Liver (tissue), 8 donors: ENCODE measurements at regions not wholly inside any gene's neighbourhood (a gene's known extent, or its start where the extent isn't known, plus 50 kb on each side); places are given as distances from the start of the nearest gene placed in this dataset.
A peak's percentile ranks its signal among the peaks of the same experiment; 100 is the strongest.

ENCODE experiments used
- DNase-seq: peaks from one replicate; pipeline ENCODE4 v3.0.0-alpha.2; 2017; ENCODE audit warnings: low spot score
- H3K27ac ChIP-seq, 2 donors: one replicate each; pipeline ENCODE4 v1.7.0; 2013; ENCODE audit warnings: inconsistent platforms in 2 of 2, low read length in 2 of 2, control low read depth in 1 of 2, low read depth in 1 of 2, mild to moderate bottlenecking in 1 of 2
- H3K27me3 ChIP-seq, 4 donors: one replicate each; pipeline versions ENCODE4 v1.6.1 to v1.7.0; 2013; ENCODE audit warnings: low read length in 3 of 4, inconsistent platforms in 1 of 4, mild to moderate bottlenecking in 1 of 4, moderate library complexity in 1 of 4; ENCODE audit not compliant: control insufficient read depth in 4 of 4, insufficient read depth in 4 of 4
- H3K36me3 ChIP-seq, 4 donors: one replicate each; pipeline versions ENCODE4 v1.6.1 to v1.7.0; 2013; ENCODE audit warnings: low read length in 3 of 4, mild to moderate bottlenecking in 3 of 4, low read depth in 1 of 4, moderate library complexity in 1 of 4; ENCODE audit not compliant: control insufficient read depth in 4 of 4, insufficient read depth in 3 of 4
- H3K4me1 ChIP-seq, 4 donors: one replicate each; pipeline versions ENCODE4 v1.6.1 to v1.7.0; 2013; ENCODE audit warnings: low read length in 3 of 4, mild to moderate bottlenecking in 3 of 4, moderate library complexity in 1 of 4; ENCODE audit not compliant: control insufficient read depth in 4 of 4, insufficient read depth in 4 of 4
- H3K4me3 ChIP-seq, 3 donors: one replicate each; pipeline versions ENCODE4 v1.6.1 to v1.7.0; 2013; ENCODE audit warnings: low read length in 3 of 3, control low read depth in 1 of 3, low read depth in 1 of 3, mild to moderate bottlenecking in 1 of 3
- H3K9ac ChIP-seq, 2 donors: one replicate each; pipeline ENCODE4 v1.7.0; 2013; ENCODE audit warnings: low read length in 2 of 2, mild to moderate bottlenecking in 2 of 2, moderate library complexity in 2 of 2, control low read depth in 1 of 2, low read depth in 1 of 2
- H3K9me3 ChIP-seq, 4 donors: one replicate each; pipeline versions ENCODE4 v1.6.1 to v1.7.0; 2013; ENCODE audit warnings: low read length in 3 of 4; ENCODE audit not compliant: control insufficient read depth in 4 of 4
- ATF3 ChIP-seq: IDR thresholded peaks from 2 replicates; pipeline ENCODE4 v1.6.1; 2016; ENCODE audit warnings: antibody characterized with exemption
- CTCF ChIP-seq: fragments of 150-350 bp; IDR thresholded peaks from 2 replicates; pipeline ENCODE4 v1.5.1; 2017; ENCODE audit warnings: improper control_type of control experiment, low read depth, low read length; ENCODE audit not compliant: missing input control
- EGR1 ChIP-seq, 2 donors: IDR thresholded peaks; 2 replicates each; pipeline ENCODE4 v1.6.1; 2016 to 2018; ENCODE audit warnings: antibody characterized with exemption in 2 of 2, low read depth in 2 of 2
- FOXA1 ChIP-seq: IDR thresholded peaks from 2 replicates; pipeline ENCODE4 v1.6.1; 2016; ENCODE audit warnings: antibody characterized with exemption
- FOXA2 ChIP-seq: IDR thresholded peaks from 2 replicates; pipeline ENCODE4 v1.6.1; 2016; ENCODE audit warnings: antibody characterized with exemption
- GABPA ChIP-seq, 2 donors: IDR thresholded peaks in 1 of 2; conservative IDR thresholded peaks in 1 of 2; 2 replicates each; pipeline ENCODE4 v1.6.1; 2016; ENCODE audit warnings: antibody characterized with exemption in 2 of 2, mild to moderate bottlenecking in 1 of 2, moderate library complexity in 1 of 2
- HNF4A ChIP-seq, 2 donors: conservative IDR thresholded peaks; 2 replicates each; pipeline ENCODE4 v1.6.1; 2016; ENCODE audit warnings: antibody characterized with exemption in 2 of 2, mild to moderate bottlenecking in 2 of 2
- HNF4G ChIP-seq: IDR thresholded peaks from 2 replicates; pipeline ENCODE4 v1.6.1; 2016; ENCODE audit warnings: antibody characterized with exemption
- JUND ChIP-seq, 2 donors: IDR thresholded peaks; 2 replicates each; pipeline ENCODE4 v1.6.1; 2016; ENCODE audit warnings: antibody characterized with exemption in 2 of 2
- NR2F2 ChIP-seq: IDR thresholded peaks from 2 replicates; pipeline ENCODE4 v1.6.1; 2016; ENCODE audit warnings: antibody characterized with exemption
- RAD21 ChIP-seq, 2 donors: IDR thresholded peaks; 2 replicates each; pipeline ENCODE4 v1.6.1; 2016; ENCODE audit warnings: antibody characterized with exemption in 2 of 2, mild to moderate bottlenecking in 2 of 2
- REST ChIP-seq: IDR thresholded peaks from 2 replicates; pipeline ENCODE4 v1.6.1; 2016; ENCODE audit warnings: antibody characterized with exemption, mild to moderate bottlenecking
- RXRA ChIP-seq, 2 donors: IDR thresholded peaks; 2 replicates each; pipeline ENCODE4 v1.6.1; 2017 to 2018; ENCODE audit warnings: antibody characterized with exemption in 2 of 2, mild to moderate bottlenecking in 1 of 2
- SP1 ChIP-seq: IDR thresholded peaks from 2 replicates; pipeline ENCODE4 v1.6.1; 2018; ENCODE audit warnings: antibody characterized with exemption, mild to moderate bottlenecking
- TAF1 ChIP-seq: conservative IDR thresholded peaks from 2 replicates; pipeline ENCODE4 v1.6.1; 2016; ENCODE audit warnings: antibody characterized with exemption, mild to moderate bottlenecking
- WGBS: extraction: QIAGEN DNeasy Blood & Tissue Kit; methylation state at CpG from one replicate; pipeline ENCODE4 v1.1.7; 2013; 5-methylcytosine and 5-hydroxymethylcytosine counted together
- TF ChIP-seq, protein P1 (sequence below): IDR thresholded peaks from 2 replicates; pipeline ENCODE4 v1.6.1; 2016; ENCODE audit warnings: antibody characterized with exemption
- TF ChIP-seq, protein P2 (sequence below): IDR thresholded peaks from 2 replicates; pipeline ENCODE4 v1.6.1; 2016; ENCODE audit warnings: antibody characterized with exemption
- donor health status: healthy.
- donor health status: healthy.
- donor health status: healthy.
- donor health status: healthy.
- donor health status: healthy.

GRCh38 chr5:28066856-28067255 lies 1028.5 kb upstream of the CDH9 start:
- TF ChIP-seq EGR1 (IDR thresholded peaks at IDR 0.05; ENCODE audit: low read depth in 2 of 2) (no peak), JUND (IDR thresholded peaks at IDR 0.05) (no peak), REST (no peak), GABPA (IDR thresholded peaks at IDR 0.05 in 1 of 2, conservative IDR thresholded peaks at IDR 0.05 in 1 of 2) (no peak), FOXA1 (no peak), HNF4G (no peak), HNF4A (conservative IDR thresholded peaks at IDR 0.05) (no peak), NR2F2 (no peak), CTCF (no peak), RXRA (IDR thresholded peaks at IDR 0.05) (no peak), ATF3 (no peak), TAF1 (no peak), SP1 (no peak), FOXA2 (no peak)
- TF ChIP-seq, protein P1, sequence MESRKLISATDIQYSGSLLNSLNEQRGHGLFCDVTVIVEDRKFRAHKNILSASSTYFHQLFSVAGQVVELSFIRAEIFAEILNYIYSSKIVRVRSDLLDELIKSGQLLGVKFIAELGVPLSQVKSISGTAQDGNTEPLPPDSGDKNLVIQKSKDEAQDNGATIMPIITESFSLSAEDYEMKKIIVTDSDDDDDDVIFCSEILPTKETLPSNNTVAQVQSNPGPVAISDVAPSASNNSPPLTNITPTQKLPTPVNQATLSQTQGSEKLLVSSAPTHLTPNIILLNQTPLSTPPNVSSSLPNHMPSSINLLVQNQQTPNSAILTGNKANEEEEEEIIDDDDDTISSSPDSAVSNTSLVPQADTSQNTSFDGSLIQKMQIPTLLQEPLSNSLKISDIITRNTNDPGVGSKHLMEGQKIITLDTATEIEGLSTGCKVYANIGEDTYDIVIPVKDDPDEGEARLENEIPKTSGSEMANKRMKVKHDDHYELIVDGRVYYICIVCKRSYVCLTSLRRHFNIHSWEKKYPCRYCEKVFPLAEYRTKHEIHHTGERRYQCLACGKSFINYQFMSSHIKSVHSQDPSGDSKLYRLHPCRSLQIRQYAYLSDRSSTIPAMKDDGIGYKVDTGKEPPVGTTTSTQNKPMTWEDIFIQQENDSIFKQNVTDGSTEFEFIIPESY = no peak
- TF ChIP-seq, protein P2, sequence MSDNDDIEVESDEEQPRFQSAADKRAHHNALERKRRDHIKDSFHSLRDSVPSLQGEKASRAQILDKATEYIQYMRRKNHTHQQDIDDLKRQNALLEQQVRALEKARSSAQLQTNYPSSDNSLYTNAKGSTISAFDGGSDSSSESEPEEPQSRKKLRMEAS = no peak
- no peaks in the 10 kb centered on the region for H3K9me3 ChIP-seq
- no peak overlapping the region for H3K9ac ChIP-seq
- no peaks in the 10 kb centered on the region for H3K36me3 ChIP-seq
- DNase-seq = no peak
- H3K4me1 ChIP-seq = no peaks in the 10 kb centered on the region
- H3K27me3 ChIP-seq = no peaks in the 10 kb centered on the region
- WGBS = 73% methylated on average over 3 of the region's 3 CpGs
- no peak overlapping the region for H3K4me3 ChIP-seq
- H3K27ac ChIP-seq = no peak overlapping the region

DNA sequence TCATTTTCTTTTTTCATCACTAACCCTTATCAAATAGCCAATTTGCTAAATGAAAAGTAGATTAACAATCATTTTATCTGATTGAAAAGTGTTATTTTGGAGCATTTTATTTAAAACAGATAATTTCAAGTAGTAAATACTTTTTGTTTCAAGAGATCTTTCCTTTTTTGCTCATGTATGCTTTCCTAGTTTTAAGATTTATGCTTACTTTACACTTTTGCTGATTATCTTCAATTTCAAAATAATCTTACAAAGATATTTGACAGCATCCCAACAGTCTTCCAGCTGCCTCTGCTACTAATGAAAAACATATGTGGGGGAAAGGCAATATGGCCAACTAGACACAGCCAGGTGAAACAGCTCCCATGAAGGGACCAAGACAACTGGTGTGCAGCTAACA lies 1027.3 kb upstream of the CDH9 start:
- H3K27me3 ChIP-seq = no peaks in the 10 kb centered on the region
- no peaks in the 10 kb centered on the region for H3K4me1 ChIP-seq
- no peaks in the 10 kb centered on the region for H3K36me3 ChIP-seq
- peak overlapping the region in 1 of 3 donors; percentile 23 for H3K4me3 ChIP-seq
- H3K9ac ChIP-seq = no peak overlapping the region
- H3K9me3 ChIP-seq = no peaks in the 10 kb centered on the region
- H3K27ac ChIP-seq = no peak overlapping the region
- DNase-seq = no peak
- TF ChIP-seq TAF1 (no peak), SP1 (no peak), RAD21 (IDR thresholded peaks at IDR 0.05) (no peak), EGR1 (IDR thresholded peaks at IDR 0.05; ENCODE audit: low read depth in 2 of 2) (no peak), NR2F2 (no peak), FOXA1 (no peak)
